NCI-H774 (cell line): ENCODE measurements at regions not wholly inside any gene's neighbourhood (a gene's known extent, or its start where the extent isn't known, plus 50 kb on each side); places are given as distances from the start of the nearest gene placed in this dataset.

ENCODE experiments used
- DNase-seq: peaks from one replicate; lab custom pipeline; 2025; lab: John Stamatoyannopoulos, UW

DNA sequence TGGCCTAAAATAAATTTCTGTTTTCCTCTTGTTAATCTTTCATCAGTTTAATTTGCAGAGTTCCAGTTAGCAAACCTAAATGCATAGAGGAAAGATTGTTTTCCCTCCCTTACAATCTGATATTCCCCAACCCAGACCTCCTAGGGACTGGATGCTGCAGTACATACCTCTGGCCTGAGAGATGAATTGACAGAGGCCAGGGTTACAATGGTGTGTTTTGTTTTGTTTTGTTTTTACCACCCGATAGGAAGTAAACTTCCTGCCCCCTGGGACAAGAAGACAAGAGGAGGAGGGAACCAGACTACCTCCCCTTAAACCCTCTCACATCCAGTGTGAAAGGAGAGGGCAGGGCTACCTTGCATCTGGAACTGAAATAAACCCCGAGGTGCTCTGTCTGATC lies 319.0 kb downstream of the LRFN2 start:
- no peak for DNase-seq

DNA sequence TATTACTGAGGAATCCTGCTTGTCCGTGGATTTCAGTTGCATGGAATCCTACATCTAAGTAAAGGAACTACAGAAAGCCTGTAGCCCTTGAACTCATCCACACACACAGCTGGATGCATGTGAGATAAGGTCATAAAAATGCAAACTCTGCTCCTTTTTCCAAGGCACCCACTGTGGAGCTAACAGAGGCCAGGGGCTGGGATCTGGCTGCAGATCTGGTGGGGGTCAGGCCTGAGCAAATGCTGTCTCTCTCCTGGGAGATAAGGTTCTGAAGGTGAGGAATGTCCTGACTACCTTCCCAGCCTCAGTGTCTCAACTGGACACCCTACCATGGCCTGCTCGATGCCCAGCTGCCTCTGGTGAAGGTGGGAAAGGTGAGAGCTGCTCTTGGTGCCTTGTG lies 321.5 kb downstream of the LRFN2 start:
- no peak for DNase-seq

GRCh38 chr6:40263970-40264369 lies 323.2 kb downstream of the LRFN2 start:
- no peak for DNase-seq

DNA sequence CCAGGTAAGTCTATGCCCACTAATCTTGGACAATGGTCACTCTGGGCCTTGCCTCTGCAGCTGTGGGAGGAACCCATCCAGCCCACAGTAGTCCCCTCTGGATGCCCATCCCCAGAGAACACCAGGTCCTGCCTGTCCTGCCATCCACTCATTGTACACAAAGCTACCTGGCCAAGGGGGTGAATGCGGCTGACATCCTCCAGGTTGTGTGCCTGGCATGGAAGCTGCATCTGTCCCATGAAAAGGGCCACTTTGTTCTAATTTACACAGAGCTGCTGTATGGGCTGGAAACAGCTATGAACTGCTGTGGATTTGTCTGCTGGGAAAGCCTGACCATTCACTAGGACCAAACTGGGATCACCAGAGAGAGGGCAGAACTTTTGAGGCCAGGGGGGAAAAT lies 324.8 kb downstream of the LRFN2 start:
- no peak for DNase-seq

DNA sequence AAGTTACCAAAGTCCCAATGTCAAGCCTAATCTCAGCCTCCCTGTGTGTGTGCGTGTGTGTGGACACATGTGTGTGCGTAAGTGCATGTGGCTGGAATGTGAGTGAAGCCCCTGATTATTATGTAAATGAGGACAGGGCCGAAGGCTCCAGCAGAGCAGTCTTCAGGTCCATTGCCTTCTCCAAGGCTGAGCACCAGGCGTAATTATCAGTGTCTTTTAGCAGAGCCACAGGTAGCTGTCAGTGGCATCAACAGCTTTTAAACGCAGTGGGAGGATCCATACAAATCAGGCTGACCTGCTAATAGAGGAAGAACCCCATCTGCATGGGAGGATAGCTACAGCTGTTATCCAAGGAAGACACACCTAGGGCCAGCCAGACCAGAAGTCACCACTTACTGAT lies 324.3 kb upstream of the MOCS1 start:
- no peak for DNase-seq

GRCh38 chr6:40256831-40257230 lies 322.6 kb upstream of the MOCS1 start:
- DNase-seq, result no peak

DNA sequence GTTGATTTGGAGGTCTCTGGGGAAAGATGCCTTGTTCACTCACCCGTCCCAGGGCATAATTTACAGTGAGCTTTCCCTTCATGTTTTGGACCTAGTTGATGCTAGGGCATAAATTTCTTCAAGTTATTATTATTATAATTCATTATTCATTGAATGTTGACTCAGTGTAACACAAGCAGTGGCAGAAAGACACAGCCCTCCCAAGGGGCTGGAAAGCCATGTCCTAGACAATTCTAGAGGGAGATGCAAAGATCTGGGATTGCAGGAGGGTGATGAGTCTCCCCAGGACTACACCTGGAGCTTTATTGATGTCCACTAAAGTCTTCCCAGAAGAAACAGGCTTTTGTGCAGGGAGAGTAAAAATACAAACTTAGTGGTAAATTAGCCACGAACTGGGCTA lies 322.0 kb upstream of the MOCS1 start:
- no peak for DNase-seq

- no peak for DNase-seq
Observed at GRCh38 chr6:40253420-40253819, 319.2 kb upstream of the MOCS1 start.

- no peak for DNase-seq
Observed at GRCh38 chr6:40252531-40253258, 318.4 kb upstream of the MOCS1 start.

DNA sequence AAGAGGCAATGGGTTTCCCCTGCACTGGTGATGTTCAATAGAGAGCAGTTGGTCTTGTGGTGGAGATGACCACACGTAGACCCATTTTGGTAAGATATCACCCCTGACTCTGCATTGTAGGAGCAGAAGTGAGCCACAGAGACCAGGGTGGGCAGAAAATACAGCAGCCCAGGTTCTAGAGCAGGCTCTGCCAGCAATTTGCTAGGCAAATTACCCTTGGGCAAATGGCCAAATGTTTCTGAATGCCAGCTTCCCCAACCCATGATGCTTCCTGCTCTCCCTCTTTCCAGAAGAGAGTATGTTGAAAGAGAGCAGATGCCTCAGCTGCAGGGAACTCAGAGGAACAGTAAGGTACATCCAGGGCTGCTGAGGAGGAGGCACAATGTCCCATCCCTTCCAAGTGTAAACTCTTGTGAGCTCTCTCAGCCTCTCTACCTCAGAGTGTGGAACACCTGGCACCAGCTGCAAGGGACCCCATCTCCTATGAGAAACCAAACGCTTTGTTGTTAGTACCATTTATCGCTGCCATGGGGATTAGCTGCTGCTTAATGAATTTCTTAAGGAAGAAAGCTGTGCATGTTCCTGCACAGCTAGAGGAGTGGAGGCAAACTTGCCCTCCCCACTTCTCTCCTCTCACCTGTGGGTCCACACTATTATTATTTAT lies 317.5 kb upstream of the MOCS1 start:
- peak; percentile 41 for DNase-seq

GRCh38 chr6:40249935-40250334 lies 315.7 kb upstream of the MOCS1 start:
- DNase-seq, result no peak

GRCh38 chr6:40247516-40248115 lies 313.4 kb upstream of the MOCS1 start:
- DNase-seq, result no peak

- DNase-seq, result no peak
Observed at GRCh38 chr6:40244699-40245098, 310.4 kb upstream of the MOCS1 start.

- DNase-seq, result no peak
Observed at GRCh38 chr6:40232698-40233097, 298.4 kb upstream of the MOCS1 start.

DNA sequence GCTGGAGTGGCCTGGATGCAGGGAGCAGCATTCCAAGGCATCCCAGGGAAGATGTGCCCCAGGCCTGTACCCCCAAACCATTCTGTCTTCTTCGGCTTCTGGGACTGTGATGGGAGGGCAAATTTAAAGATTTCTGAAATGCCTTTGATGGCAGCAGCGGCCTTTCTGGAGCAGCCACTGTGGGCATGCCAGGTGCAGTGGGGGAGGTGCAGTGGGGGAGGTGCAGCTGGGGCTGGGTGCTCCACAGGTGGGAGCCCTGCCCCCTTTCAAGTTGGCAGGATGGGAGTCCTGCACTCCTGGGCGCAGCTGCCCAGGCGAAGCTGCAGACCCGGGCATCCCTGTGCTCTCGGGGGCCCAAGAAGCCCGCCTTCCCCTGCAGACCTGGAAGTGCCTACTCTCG lies 293.5 kb upstream of the MOCS1 start:
- DNase-seq, result no peak

- no peak for DNase-seq
Observed at GRCh38 chr6:40222354-40222753, 288.1 kb upstream of the MOCS1 start.

GRCh38 chr6:40219799-40220198 lies 285.5 kb upstream of the MOCS1 start:
- DNase-seq, result no peak

- no peak for DNase-seq
Observed at GRCh38 chr6:40210628-40211056, 276.4 kb upstream of the MOCS1 start.

- no peak for DNase-seq
Observed at GRCh38 chr6:40205801-40206200, 271.5 kb upstream of the MOCS1 start.

GRCh38 chr6:40205004-40205403 lies 270.7 kb upstream of the MOCS1 start:
- DNase-seq, result no peak

DNA sequence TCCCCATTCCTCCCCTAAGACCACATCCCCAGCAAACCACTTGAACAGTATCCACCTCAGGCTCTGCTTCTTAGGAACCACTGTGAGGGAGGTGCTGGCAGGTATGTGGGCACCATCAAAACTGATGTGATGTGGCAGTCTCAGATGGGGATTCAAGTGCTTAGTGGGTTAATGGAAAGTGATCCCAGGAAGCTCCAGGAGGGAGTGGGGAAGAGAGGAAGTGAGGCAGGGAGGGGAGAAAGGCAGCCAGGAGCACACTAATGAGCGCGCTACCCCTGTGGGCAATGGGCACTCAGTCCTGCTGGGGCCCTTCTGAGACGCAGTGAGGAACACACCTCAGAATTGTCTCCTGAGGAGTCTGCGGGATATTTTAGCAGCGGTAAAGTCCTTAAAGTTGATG lies 263.1 kb upstream of the MOCS1 start:
- DNase-seq, result no peak

DNA sequence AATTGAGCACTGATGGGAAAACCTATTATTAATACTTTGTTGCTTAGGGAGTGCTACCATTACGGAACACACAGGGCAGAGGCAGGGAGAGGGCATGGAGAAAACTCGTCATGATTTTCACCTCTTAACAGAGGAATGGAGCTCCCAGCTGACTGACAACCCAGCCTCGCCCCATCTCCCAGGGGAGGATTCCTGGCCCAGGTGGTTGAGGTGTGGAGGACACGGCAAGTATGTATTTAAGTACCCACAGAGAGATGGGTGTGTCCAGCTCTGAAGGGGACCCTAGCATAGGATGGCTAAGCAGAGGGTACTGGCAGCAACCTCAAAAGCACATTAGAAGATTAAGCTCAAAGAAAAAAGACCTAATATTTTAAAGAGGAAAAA lies 261.9 kb upstream of the MOCS1 start:
- no peak for DNase-seq

DNA sequence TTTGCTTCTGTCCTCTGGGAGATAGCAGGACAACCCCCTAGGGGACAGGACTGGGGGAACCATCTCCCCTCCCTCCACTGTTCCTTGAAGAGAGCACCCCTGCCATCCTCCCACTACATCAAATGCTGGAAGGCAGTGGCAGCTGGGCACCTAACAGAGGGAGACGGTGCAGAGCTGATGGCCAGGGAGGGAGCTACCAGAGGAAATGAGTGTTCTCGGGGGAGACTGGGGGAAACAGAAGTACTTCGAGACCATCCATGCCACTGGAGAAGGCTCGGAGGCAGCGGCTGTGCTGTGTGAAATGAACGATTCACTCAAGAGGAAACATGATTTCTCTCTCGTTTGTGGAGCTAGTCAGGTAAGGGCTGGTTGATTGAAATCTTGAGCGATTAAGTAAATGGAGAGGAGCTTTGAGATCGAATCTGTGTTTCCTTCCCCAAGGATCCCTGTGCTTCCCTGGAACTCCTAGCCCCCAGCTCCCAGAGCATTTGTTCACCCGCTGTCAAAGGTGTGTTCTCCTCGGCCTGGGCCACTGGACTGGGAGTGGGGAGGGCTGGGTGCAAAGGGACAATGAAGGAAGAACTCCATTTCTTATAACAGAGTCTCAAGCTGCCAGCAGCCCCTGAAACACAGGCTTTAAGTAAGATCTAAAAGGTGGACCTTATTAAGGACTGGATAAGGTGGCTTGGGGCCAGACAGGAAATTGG lies 261.3 kb upstream of the MOCS1 start:
- no peak for DNase-seq
